Keratinocyte (primary cell): ENCODE measurements at regions not wholly inside any gene's neighbourhood (a gene's known extent, or its start where the extent isn't known, plus 50 kb on each side); places are given as distances from the start of the nearest gene placed in this dataset.

Experiments
- EZH2 ChIP-seq: IDR thresholded peaks from one replicate; pipeline ENCODE4 v1.6.1; 2012; ENCODE audit warnings: inconsistent platforms, mild to moderate bottlenecking, low read length, moderate library complexity
- TF ChIP-seq, protein P1 (sequence below), 3 experiments: IDR thresholded peaks in 1 of 3; conservative IDR thresholded peaks in 1 of 3; optimal IDR thresholded peaks in 1 of 3; 2 replicates in 2 of 3; 3 replicates in 1 of 3; pipeline versions ENCODE3 to v1.5.1; 2011; ENCODE audit warnings: low read length in 3 of 3, mild to moderate bottlenecking in 3 of 3, moderate library complexity in 2 of 3, control low read depth in 1 of 3, inconsistent platforms in 1 of 3; ENCODE audit not compliant: insufficient read depth in 2 of 3; ENCODE audit errors: extremely low read depth in 1 of 3

DNA sequence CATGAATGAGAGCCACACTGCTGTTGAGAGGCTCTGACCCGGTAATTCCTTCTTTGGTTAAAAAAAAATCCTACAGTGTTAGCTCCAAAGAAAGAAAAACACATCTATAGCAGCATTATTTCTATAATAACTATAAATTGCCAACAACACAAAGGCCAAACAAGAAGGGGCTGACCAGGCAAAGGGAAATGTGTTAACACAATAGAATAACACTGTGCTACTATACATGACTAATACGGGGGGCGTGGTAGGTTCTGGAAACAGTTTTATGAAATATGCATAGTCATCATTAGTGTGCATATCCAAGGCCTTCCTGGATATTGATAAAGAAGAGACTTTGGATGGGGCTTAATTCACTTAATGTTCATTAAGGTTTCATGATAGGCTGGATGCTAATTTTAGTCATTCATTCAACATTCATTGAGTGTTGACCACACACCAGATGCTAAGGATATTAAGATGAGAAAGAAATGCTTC, 50.0 kb upstream of the CCL1 start:
- TF ChIP-seq, protein P1, sequence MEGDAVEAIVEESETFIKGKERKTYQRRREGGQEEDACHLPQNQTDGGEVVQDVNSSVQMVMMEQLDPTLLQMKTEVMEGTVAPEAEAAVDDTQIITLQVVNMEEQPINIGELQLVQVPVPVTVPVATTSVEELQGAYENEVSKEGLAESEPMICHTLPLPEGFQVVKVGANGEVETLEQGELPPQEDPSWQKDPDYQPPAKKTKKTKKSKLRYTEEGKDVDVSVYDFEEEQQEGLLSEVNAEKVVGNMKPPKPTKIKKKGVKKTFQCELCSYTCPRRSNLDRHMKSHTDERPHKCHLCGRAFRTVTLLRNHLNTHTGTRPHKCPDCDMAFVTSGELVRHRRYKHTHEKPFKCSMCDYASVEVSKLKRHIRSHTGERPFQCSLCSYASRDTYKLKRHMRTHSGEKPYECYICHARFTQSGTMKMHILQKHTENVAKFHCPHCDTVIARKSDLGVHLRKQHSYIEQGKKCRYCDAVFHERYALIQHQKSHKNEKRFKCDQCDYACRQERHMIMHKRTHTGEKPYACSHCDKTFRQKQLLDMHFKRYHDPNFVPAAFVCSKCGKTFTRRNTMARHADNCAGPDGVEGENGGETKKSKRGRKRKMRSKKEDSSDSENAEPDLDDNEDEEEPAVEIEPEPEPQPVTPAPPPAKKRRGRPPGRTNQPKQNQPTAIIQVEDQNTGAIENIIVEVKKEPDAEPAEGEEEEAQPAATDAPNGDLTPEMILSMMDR (optimal IDR thresholded peaks at IDR 0.05 in 1 of 3, IDR thresholded peaks at IDR 0.05 in 1 of 3, conservative IDR thresholded peaks at IDR 0.05 in 1 of 3; ENCODE audit: extremely low read depth in 1 of 3, insufficient read depth in 2 of 3, low read length in 3 of 3): no peak
- no peak for TF ChIP-seq EZH2
